HCT116 (cell line): ENCODE measurements at regions not wholly inside any gene's neighbourhood (a gene's known extent, or its start where the extent isn't known, plus 50 kb on each side); places are given as distances from the start of the nearest gene placed in this dataset.

Experiments
- ATAC-seq: fragments of 200-7000 bp; cut with Tn5 transposase; 2 replicates; pipeline ENCODE4 v1.9.1; 2020; ENCODE audit warnings: mild to moderate bottlenecking, moderate library complexity
- BruUV-seq: library from RNA; stranded (reverse); fragments of 400-500 nt; replicated peaks from 2 replicates; lab custom pipeline; 2021; lab: Mats Ljungman, UMichigan
- CTCF ChIA-PET: fragments of 300-600 bp; sonication (Branson Sonifier 250); formaldehyde crosslinking; loops from one replicate; lab custom pipeline; 2021; ENCODE audit warnings: antibody characterized with exemption; lab: Charles Lee
- POLR2A ChIA-PET: fragments of 300-600, 350-600 bp; sonication (Branson Sonifier 250); formaldehyde crosslinking; loops from one replicate; lab custom pipeline; 2021; ENCODE audit warnings: antibody characterized with exemption; lab: Charles Lee
- RAD21 ChIA-PET, 2 experiments: fragments of 300-600 bp; sonication (Branson Sonifier 250); formaldehyde crosslinking; loops; one replicate each; lab custom pipeline; 2023; ENCODE audit warnings: low total read pairs in 2 of 2; ENCODE audit not compliant: uncharacterized antibody in 2 of 2, unreplicated experiment in 2 of 2, low non-redundant PET in 1 of 2; lab: Charles Lee
- DNase-seq: peaks from one replicate; pipeline ENCODE4 v3.0.0-alpha.2; 2010; ENCODE audit warnings: low read depth, low spot score
- H2AFZ ChIP-seq: fragments of 200-600 bp; shearing (Covaris generic), sonication (generic); 2 replicates; pipeline ENCODE4 v1.6.1; 2017; ENCODE audit warnings: low read depth, mixed run types, mixed read lengths, antibody characterized with exemption, low read length; ENCODE audit not compliant: poor library complexity, severe bottlenecking
- H3K27ac ChIP-seq: 2 replicates; pipeline ENCODE4 v1.5.1; 2012; ENCODE audit warnings: low read depth, low read length
- H3K27me3 ChIP-seq: fragments of 200-600 bp; sonication (generic); 2 replicates; pipeline ENCODE4 v1.6.1; 2016; ENCODE audit warnings: mixed run types, low read length, mixed read lengths; ENCODE audit not compliant: insufficient read depth
- H3K36me3 ChIP-seq, 2 experiments: fragments of 200-500 bp in 1 of 2; fragments of 200-600 bp in 1 of 2; sonication (Bioruptor generic) in 1 of 2; sonication (generic) in 1 of 2; 2 replicates each; pipeline versions ENCODE4 v1.5.1 to v1.6.1; 2014 to 2016; ENCODE audit warnings: low read length in 2 of 2, inconsistent platforms in 1 of 2, mixed read lengths in 1 of 2, mixed run types in 1 of 2; ENCODE audit not compliant: insufficient read depth in 2 of 2, control insufficient read depth in 1 of 2
- H3K4me1 ChIP-seq, 2 experiments: fragments of 200-600 bp in 1 of 2; sonication (generic) in 1 of 2; 2 replicates each; pipeline versions ENCODE4 v1.5.1 to v1.6.1; 2012 to 2017; ENCODE audit warnings: low read length in 2 of 2, inconsistent platforms in 1 of 2, mild to moderate bottlenecking in 1 of 2, mixed read lengths in 1 of 2, mixed run types in 1 of 2, moderate library complexity in 1 of 2; ENCODE audit not compliant: insufficient read depth in 2 of 2, control insufficient read depth in 1 of 2
- H3K4me2 ChIP-seq: fragments of 200-600 bp; sonication (generic); 2 replicates; pipeline ENCODE4 v1.6.1; 2017; ENCODE audit warnings: mixed run types, low read length, mixed read lengths
- H3K4me3 ChIP-seq, 2 experiments: fragments of 200-600 bp in 1 of 2; sonication (generic) in 1 of 2; replicated peaks in 1 of 2; 2 replicates each; pipeline ENCODE4 v1.5.1; 2011 to 2016; ENCODE audit warnings: low read length in 2 of 2, control low read depth in 1 of 2, low read depth in 1 of 2, mild to moderate bottlenecking in 1 of 2, mixed read lengths in 1 of 2, mixed run types in 1 of 2
- H3K79me2 ChIP-seq: fragments of 200-600 bp; sonication (generic); 2 replicates; pipeline ENCODE4 v1.6.1; 2017; ENCODE audit warnings: mild to moderate bottlenecking, mixed run types, low read length, moderate library complexity, mixed read lengths; ENCODE audit not compliant: insufficient read depth
- H3K9ac ChIP-seq: fragments of 200-600 bp; sonication (generic); 2 replicates; pipeline ENCODE4 v1.6.1; 2016; ENCODE audit warnings: low read length, mixed read lengths
- H3K9me2 ChIP-seq: fragments of 200-600 bp; sonication (generic), shearing (Covaris generic); 2 replicates; pipeline ENCODE4 v1.6.1; 2017; ENCODE audit warnings: mixed run types, mild to moderate bottlenecking, moderate library complexity; ENCODE audit not compliant: insufficient read depth
- H3K9me3 ChIP-seq, 2 experiments: fragments of 200-500 bp in 1 of 2; fragments of 200-600 bp in 1 of 2; sonication (Bioruptor generic) in 1 of 2; sonication (generic) in 1 of 2; 2 replicates each; pipeline ENCODE4 v1.6.1; 2014 to 2017; ENCODE audit warnings: low read length in 2 of 2, mixed read lengths in 2 of 2, inconsistent platforms in 1 of 2, low read depth in 1 of 2, mild to moderate bottlenecking in 1 of 2, mixed run types in 1 of 2, moderate library complexity in 1 of 2; ENCODE audit not compliant: control insufficient read depth in 1 of 2, insufficient read depth in 1 of 2
- H4K20me1 ChIP-seq: fragments of 200-600 bp; sonication (generic), shearing (Covaris generic); 2 replicates; pipeline ENCODE4 v1.6.1; 2017; ENCODE audit warnings: mixed run types, mild to moderate bottlenecking, moderate library complexity; ENCODE audit not compliant: insufficient read depth
- CBX3 ChIP-seq: IDR thresholded peaks from 2 replicates; pipeline ENCODE4 v1.6.1; 2012; ENCODE audit warnings: low read depth
- CEBPB ChIP-seq: IDR thresholded peaks from 2 replicates; pipeline ENCODE4 v1.6.1; 2012; ENCODE audit warnings: low read depth
- ELF1 ChIP-seq: IDR thresholded peaks from 2 replicates; pipeline ENCODE4 v1.6.1; 2012; ENCODE audit warnings: low read depth, borderline replicate concordance
- EZH2 ChIP-seq: fragments of 200-600 bp; sonication (generic); IDR thresholded peaks from 2 replicates; pipeline ENCODE4 v1.6.1; 2017; ENCODE audit warnings: antibody characterized with exemption, mixed run types
- FOSL1 ChIP-seq: IDR thresholded peaks from 2 replicates; pipeline ENCODE4 v1.6.1; 2012; ENCODE audit warnings: low read depth
- JUND ChIP-seq: IDR thresholded peaks from 2 replicates; pipeline ENCODE4 v1.6.1; 2012
- POLR2A ChIP-seq: IDR thresholded peaks from 2 replicates; pipeline ENCODE4 v1.7.0; 2011; ENCODE audit warnings: borderline replicate concordance; ENCODE audit not compliant: insufficient read depth, insufficient read length; ENCODE audit errors: extremely low read depth
- POLR2AphosphoS5 ChIP-seq: IDR thresholded peaks from 2 replicates; pipeline ENCODE4 v1.6.1; 2011; ENCODE audit warnings: mild to moderate bottlenecking, low read depth, low read length, moderate library complexity
- RAD21 ChIP-seq: IDR thresholded peaks from 2 replicates; pipeline ENCODE4 v1.6.1; 2012; ENCODE audit warnings: low read depth, mild to moderate bottlenecking
- SP1 ChIP-seq: IDR thresholded peaks from 2 replicates; pipeline ENCODE4 v1.6.1; 2012; ENCODE audit warnings: low read depth
- SRF ChIP-seq: IDR thresholded peaks from 2 replicates; pipeline ENCODE4 v1.6.1; 2012; ENCODE audit warnings: low read depth
- TCF7L2 ChIP-seq: IDR thresholded peaks from 2 replicates; pipeline ENCODE4 v1.7.0; 2011; ENCODE audit warnings: borderline replicate concordance, inconsistent platforms; ENCODE audit not compliant: insufficient read depth, insufficient read length; ENCODE audit errors: extremely low read depth
- ZFX ChIP-seq: fragments of 450-650 bp; IDR thresholded peaks from 2 replicates; pipeline ENCODE4 v1.6.1; 2017
- ZNF274 ChIP-seq: fragments of 200-500 bp; sonication (Bioruptor generic); IDR thresholded peaks from 2 replicates; pipeline ENCODE4 v1.6.1; 2014; ENCODE audit warnings: mild to moderate bottlenecking, low read depth, low read length, inconsistent platforms
- intact Hi-C: fragments of 100-400 bp; cut with micrococcal nuclease; formaldehyde crosslinking; loops from 2 replicates; pipeline ENCODE4 v1.10.0; 2022
- TF ChIP-seq, protein P1 (sequence below): IDR thresholded peaks from 2 replicates; pipeline ENCODE4 v1.6.1; 2012; ENCODE audit warnings: low read depth
- TF ChIP-seq, protein P2 (sequence below), 3 experiments: fragments of 200-600 bp in 1 of 3; sonication (generic) in 1 of 3; IDR thresholded peaks in 2 of 3; conservative IDR thresholded peaks in 1 of 3; 2 replicates each; pipeline ENCODE4 v1.5.1; 2012 to 2017; ENCODE audit warnings: low read depth in 2 of 3, low read length in 2 of 3, antibody characterized with exemption in 1 of 3, borderline replicate concordance in 1 of 3, control low read depth in 1 of 3, mild to moderate bottlenecking in 1 of 3, mixed read lengths in 1 of 3, mixed run types in 1 of 3, moderate library complexity in 1 of 3; ENCODE audit not compliant: insufficient read depth in 1 of 3
- TF ChIP-seq, protein P3 (sequence below): IDR thresholded peaks from 2 replicates; pipeline ENCODE4 v1.6.1; 2012
- TF ChIP-seq, protein P4 (sequence below): IDR thresholded peaks from 2 replicates; pipeline ENCODE4 v1.6.1; 2012

DNA sequence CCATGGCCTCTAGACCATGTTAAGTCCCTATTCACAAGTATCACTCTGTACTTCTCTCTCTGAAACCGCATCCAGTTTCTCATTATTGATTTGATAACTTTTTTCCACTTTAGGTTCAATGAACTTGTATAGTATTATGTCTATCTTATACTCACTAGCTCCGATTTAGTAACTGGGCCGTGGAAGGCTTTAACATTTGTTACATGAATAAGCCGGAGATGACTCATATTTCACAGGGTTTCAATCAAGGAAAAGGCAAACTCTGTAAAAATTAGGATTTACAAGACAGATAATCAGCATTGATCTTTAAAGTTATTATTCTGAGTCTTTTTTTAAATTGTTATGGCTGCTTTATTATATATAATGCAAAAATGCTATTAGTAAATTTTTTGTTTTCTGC lies 662.2 kb upstream of the CNTN5 start (continued):
- TF ChIP-seq EZH2 (no peak), POLR2A (no peak), ZFX (no peak), SRF (no peak)
- TF ChIP-seq, protein P1, sequence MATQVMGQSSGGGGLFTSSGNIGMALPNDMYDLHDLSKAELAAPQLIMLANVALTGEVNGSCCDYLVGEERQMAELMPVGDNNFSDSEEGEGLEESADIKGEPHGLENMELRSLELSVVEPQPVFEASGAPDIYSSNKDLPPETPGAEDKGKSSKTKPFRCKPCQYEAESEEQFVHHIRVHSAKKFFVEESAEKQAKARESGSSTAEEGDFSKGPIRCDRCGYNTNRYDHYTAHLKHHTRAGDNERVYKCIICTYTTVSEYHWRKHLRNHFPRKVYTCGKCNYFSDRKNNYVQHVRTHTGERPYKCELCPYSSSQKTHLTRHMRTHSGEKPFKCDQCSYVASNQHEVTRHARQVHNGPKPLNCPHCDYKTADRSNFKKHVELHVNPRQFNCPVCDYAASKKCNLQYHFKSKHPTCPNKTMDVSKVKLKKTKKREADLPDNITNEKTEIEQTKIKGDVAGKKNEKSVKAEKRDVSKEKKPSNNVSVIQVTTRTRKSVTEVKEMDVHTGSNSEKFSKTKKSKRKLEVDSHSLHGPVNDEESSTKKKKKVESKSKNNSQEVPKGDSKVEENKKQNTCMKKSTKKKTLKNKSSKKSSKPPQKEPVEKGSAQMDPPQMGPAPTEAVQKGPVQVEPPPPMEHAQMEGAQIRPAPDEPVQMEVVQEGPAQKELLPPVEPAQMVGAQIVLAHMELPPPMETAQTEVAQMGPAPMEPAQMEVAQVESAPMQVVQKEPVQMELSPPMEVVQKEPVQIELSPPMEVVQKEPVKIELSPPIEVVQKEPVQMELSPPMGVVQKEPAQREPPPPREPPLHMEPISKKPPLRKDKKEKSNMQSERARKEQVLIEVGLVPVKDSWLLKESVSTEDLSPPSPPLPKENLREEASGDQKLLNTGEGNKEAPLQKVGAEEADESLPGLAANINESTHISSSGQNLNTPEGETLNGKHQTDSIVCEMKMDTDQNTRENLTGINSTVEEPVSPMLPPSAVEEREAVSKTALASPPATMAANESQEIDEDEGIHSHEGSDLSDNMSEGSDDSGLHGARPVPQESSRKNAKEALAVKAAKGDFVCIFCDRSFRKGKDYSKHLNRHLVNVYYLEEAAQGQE, result no peak

DNA sequence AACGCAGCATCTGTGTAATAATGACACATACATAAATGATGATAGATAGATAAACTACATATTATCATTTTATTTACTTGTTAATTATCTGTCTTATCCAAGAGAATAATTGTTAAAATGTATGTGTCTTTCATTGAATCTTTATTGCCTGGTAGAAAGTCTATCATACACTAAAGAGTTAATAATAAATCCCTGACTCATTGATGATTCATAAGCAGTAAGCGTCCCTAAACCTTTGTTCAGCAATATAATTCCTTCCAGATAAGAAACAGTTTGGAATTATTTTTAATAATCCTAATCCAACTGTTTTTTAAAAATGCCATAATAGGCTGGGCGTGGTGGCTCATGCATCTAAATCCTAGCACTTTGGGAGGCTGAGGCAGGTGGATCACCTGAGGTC lies 655.6 kb upstream of the CNTN5 start:
- Histone ChIP-seq H3K27me3 (no peaks in the 10 kb centered on the region), H3K79me2 (no peaks in the 10 kb centered on the region), H3K9me3 (peaks cover 4% of the 10 kb centered on the region in 2 experiments; a peak in 2 of 4 replicates), H3K4me1 (no peaks in the 10 kb centered on the region), H3K4me3 (no peak overlapping the region), H3K4me2 (no peak overlapping the region), H4K20me1 (no peaks in the 10 kb centered on the region), H3K27ac (no peak overlapping the region), H3K36me3 (no peaks in the 10 kb centered on the region), H3K9ac (no peak overlapping the region), H2AFZ (no peak overlapping the region), H3K9me2 (no peaks in the 10 kb centered on the region)
- ATAC-seq (no peak), DNase-seq (no peak)
- CTCF ChIA-PET, result no interaction called here
- intact Hi-C loops, result no loop called here
- POLR2A ChIA-PET, result no interaction called here
- no TSS peak for BruUV-seq
- RAD21 ChIA-PET, result no interaction called here
- no peak for TF ChIP-seq FOSL1
- TF ChIP-seq POLR2A, result no peak
- TF ChIP-seq, protein P1, result no peak
- no peak for TF ChIP-seq SRF
- no peak for TF ChIP-seq SP1
- no peak for TF ChIP-seq TCF7L2
- TF ChIP-seq ELF1, result no peak
- TF ChIP-seq, protein P2, sequence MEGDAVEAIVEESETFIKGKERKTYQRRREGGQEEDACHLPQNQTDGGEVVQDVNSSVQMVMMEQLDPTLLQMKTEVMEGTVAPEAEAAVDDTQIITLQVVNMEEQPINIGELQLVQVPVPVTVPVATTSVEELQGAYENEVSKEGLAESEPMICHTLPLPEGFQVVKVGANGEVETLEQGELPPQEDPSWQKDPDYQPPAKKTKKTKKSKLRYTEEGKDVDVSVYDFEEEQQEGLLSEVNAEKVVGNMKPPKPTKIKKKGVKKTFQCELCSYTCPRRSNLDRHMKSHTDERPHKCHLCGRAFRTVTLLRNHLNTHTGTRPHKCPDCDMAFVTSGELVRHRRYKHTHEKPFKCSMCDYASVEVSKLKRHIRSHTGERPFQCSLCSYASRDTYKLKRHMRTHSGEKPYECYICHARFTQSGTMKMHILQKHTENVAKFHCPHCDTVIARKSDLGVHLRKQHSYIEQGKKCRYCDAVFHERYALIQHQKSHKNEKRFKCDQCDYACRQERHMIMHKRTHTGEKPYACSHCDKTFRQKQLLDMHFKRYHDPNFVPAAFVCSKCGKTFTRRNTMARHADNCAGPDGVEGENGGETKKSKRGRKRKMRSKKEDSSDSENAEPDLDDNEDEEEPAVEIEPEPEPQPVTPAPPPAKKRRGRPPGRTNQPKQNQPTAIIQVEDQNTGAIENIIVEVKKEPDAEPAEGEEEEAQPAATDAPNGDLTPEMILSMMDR (IDR thresholded peaks at IDR 0.05 in 2 of 3, conservative IDR thresholded peaks at IDR 0.05 in 1 of 3; ENCODE audit: borderline replicate concordance in 1 of 3, insufficient read depth in 1 of 3, low read depth in 2 of 3, low read length in 2 of 3), result no peak
- TF ChIP-seq, protein P3, sequence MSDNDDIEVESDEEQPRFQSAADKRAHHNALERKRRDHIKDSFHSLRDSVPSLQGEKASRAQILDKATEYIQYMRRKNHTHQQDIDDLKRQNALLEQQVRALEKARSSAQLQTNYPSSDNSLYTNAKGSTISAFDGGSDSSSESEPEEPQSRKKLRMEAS, result no peak
- TF ChIP-seq POLR2AphosphoS5, result no peak
- TF ChIP-seq, protein P4, sequence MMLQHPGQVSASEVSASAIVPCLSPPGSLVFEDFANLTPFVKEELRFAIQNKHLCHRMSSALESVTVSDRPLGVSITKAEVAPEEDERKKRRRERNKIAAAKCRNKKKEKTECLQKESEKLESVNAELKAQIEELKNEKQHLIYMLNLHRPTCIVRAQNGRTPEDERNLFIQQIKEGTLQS, result no peak
- no peak for TF ChIP-seq ZNF274
- no peak for TF ChIP-seq CEBPB
- TF ChIP-seq JUND, result no peak
- TF ChIP-seq CBX3, result no peak
- TF ChIP-seq RAD21, result no peak
- TF ChIP-seq EZH2, result no peak
